IMR-90 (cell line): ENCODE measurements at regions not wholly inside any gene's neighbourhood (a gene's known extent, or its start where the extent isn't known, plus 50 kb on each side); places are given as distances from the start of the nearest gene placed in this dataset.

ENCODE experiments used
- ATAC-seq: fragments of 200-7000 bp; cut with Tn5 transposase; 2 replicates; pipeline ENCODE4 v1.9.1; 2020; ENCODE audit warnings: low read depth, mild to moderate bottlenecking, moderate library complexity
- BruUV-seq: library from RNA; stranded (reverse); fragments of 400-500 nt; replicated peaks from 2 replicates; lab custom pipeline; 2021; lab: Mats Ljungman, UMichigan
- CTCF ChIA-PET: fragments of 300-600 bp; formaldehyde crosslinking; extraction: SDS; loops from one replicate; lab custom pipeline; 2021; ENCODE audit warnings: antibody characterized with exemption; lab: Yijun Ruan, JAX
- POLR2A ChIA-PET: fragments of 300-600 bp; sonication (Branson Sonifier 250); formaldehyde crosslinking; loops from one replicate; lab custom pipeline; 2022; ENCODE audit warnings: antibody characterized with exemption; ENCODE audit not compliant: unreplicated experiment; lab: Charles Lee
- DNase-seq: peaks from one replicate; pipeline ENCODE4 v3.0.0; 2013
- H2AFZ ChIP-seq: replicated peaks from 2 replicates; pipeline ENCODE3; 2013; ENCODE audit warnings: low read length, mild to moderate bottlenecking; ENCODE audit not compliant: poor library complexity
- H2AK5ac ChIP-seq: 2 replicates; pipeline ENCODE4 v1.6.1; 2013; ENCODE audit warnings: low read depth, low read length, inconsistent platforms
- H2AK9ac ChIP-seq: replicated peaks from 2 replicates; pipeline ENCODE3; 2013; ENCODE audit warnings: mild to moderate bottlenecking, low read depth, low read length, moderate library complexity; ENCODE audit not compliant: poor library complexity
- H2BK120ac ChIP-seq: 2 replicates; pipeline ENCODE4 v1.6.1; 2013; ENCODE audit warnings: low read depth, low read length, inconsistent platforms
- H2BK15ac ChIP-seq: 3 replicates; pipeline ENCODE4 v1.6.1; 2013; ENCODE audit warnings: low read depth, low read length, inconsistent platforms
- H2BK20ac ChIP-seq: 2 replicates; pipeline ENCODE4 v1.6.1; 2013; ENCODE audit warnings: low read depth, mild to moderate bottlenecking, inconsistent platforms, low read length, moderate library complexity
- H2BK5ac ChIP-seq: 2 replicates; pipeline ENCODE4 v1.6.1; 2013; ENCODE audit warnings: mild to moderate bottlenecking, low read depth, low read length, inconsistent platforms; ENCODE audit not compliant: poor library complexity, severe bottlenecking
- H3K14ac ChIP-seq: replicated peaks from 2 replicates; pipeline ENCODE4 v1.6.1; 2013; ENCODE audit warnings: low read depth, low read length, inconsistent platforms
- H3K18ac ChIP-seq: 2 replicates; pipeline ENCODE4 v1.6.1; 2013; ENCODE audit warnings: low read depth, low read length, control low read depth
- H3K23ac ChIP-seq: 2 replicates; pipeline ENCODE4 v1.6.1; 2013; ENCODE audit warnings: low read depth, low read length, inconsistent platforms
- H3K27ac ChIP-seq: 2 replicates; pipeline ENCODE4 v1.5.1; 2013; ENCODE audit warnings: mild to moderate bottlenecking, control low read depth, low read length; ENCODE audit not compliant: insufficient read depth
- H3K27me3 ChIP-seq: 2 replicates; pipeline ENCODE4 v1.6.1; 2013; ENCODE audit warnings: low read length; ENCODE audit not compliant: control insufficient read depth, insufficient read depth
- H3K36me3 ChIP-seq: 2 replicates; pipeline ENCODE4 v1.6.1; 2013; ENCODE audit warnings: low read length, mixed read lengths; ENCODE audit not compliant: control insufficient read depth, insufficient read depth
- H3K4ac ChIP-seq: 2 replicates; pipeline ENCODE4 v1.6.1; 2013; ENCODE audit warnings: low read depth, low read length, inconsistent platforms
- H3K4me1 ChIP-seq: 2 replicates; pipeline ENCODE4 v1.6.1; 2013; ENCODE audit warnings: low read length, mixed read lengths; ENCODE audit not compliant: control insufficient read depth, insufficient read depth
- H3K4me2 ChIP-seq: 2 replicates; pipeline ENCODE4 v1.6.1; 2013; ENCODE audit warnings: low read depth, mild to moderate bottlenecking, control low read depth, low read length, moderate library complexity
- H3K4me3 ChIP-seq: 2 replicates; pipeline ENCODE4 v1.5.1; 2013; ENCODE audit warnings: low read depth, mild to moderate bottlenecking, control low read depth, low read length, moderate library complexity; ENCODE audit not compliant: insufficient read depth
- H3K56ac ChIP-seq: 2 replicates; pipeline ENCODE4 v1.6.1; 2013; ENCODE audit warnings: low read length, inconsistent platforms; ENCODE audit not compliant: insufficient read depth; ENCODE audit errors: extremely low read depth
- H3K79me1 ChIP-seq, 2 experiments: 2 replicates each; pipeline ENCODE4 v1.6.1; 2013; ENCODE audit warnings: low read length in 2 of 2, inconsistent platforms in 1 of 2, low read depth in 1 of 2
- H3K9ac ChIP-seq: 2 replicates; pipeline ENCODE4 v1.6.1; 2013; ENCODE audit warnings: low read depth, low read length, control low read depth
- H3K9me1 ChIP-seq: 2 replicates; pipeline ENCODE4 v1.6.1; 2013; ENCODE audit warnings: low read length, inconsistent platforms; ENCODE audit not compliant: insufficient read depth
- H3K9me3 ChIP-seq: 2 replicates; pipeline ENCODE4 v1.6.1; 2013; ENCODE audit warnings: low read length; ENCODE audit not compliant: control insufficient read depth, insufficient read depth
- H4K20me1 ChIP-seq: 2 replicates; pipeline ENCODE4 v1.6.1; 2013; ENCODE audit warnings: low read length, inconsistent platforms; ENCODE audit not compliant: insufficient read depth
- H4K5ac ChIP-seq: 2 replicates; pipeline ENCODE4 v1.6.1; 2013; ENCODE audit warnings: mild to moderate bottlenecking, low read depth, low read length, control low read depth
- H4K8ac ChIP-seq, 2 experiments: 2 replicates each; pipeline ENCODE4 v1.6.1; 2013; ENCODE audit warnings: low read depth in 2 of 2, low read length in 2 of 2, control low read depth in 1 of 2, inconsistent platforms in 1 of 2
- H4K91ac ChIP-seq: 2 replicates; pipeline ENCODE4 v1.6.1; 2013; ENCODE audit warnings: low read depth, low read length, inconsistent platforms; ENCODE audit not compliant: insufficient read depth
- BHLHE40 ChIP-seq: fragments of 150-350 bp; IDR thresholded peaks from 2 replicates; pipeline ENCODE4 v1.6.1; 2016; ENCODE audit warnings: mild to moderate bottlenecking, low read depth, low read length
- CEBPB ChIP-seq: IDR thresholded peaks from 2 replicates; pipeline ENCODE4 v1.6.1; 2012; ENCODE audit warnings: low read depth, low read length, improper control_type of control experiment
- CHD1 ChIP-seq: IDR thresholded peaks from 2 replicates; pipeline ENCODE4 v1.6.1; 2012; ENCODE audit warnings: low read depth, low read length, improper control_type of control experiment
- FOS ChIP-seq: fragments of 150-350 bp; IDR thresholded peaks from 2 replicates; pipeline ENCODE4 v1.6.1; 2016; ENCODE audit warnings: low read depth, low read length
- MAFK ChIP-seq: IDR thresholded peaks from 2 replicates; pipeline ENCODE4 v1.6.1; 2012; ENCODE audit warnings: low read depth, low read length, improper control_type of control experiment
- MAZ ChIP-seq: IDR thresholded peaks from 2 replicates; pipeline ENCODE4 v1.6.1; 2012; ENCODE audit warnings: low read depth, mild to moderate bottlenecking, low read length, improper control_type of control experiment, moderate library complexity, borderline replicate concordance
- MXI1 ChIP-seq: IDR thresholded peaks from 2 replicates; pipeline ENCODE4 v1.6.1; 2012; ENCODE audit warnings: low read depth, mild to moderate bottlenecking, low read length, moderate library complexity, borderline replicate concordance
- NFE2L2 ChIP-seq: fragments of 150-350 bp; IDR thresholded peaks from 2 replicates; pipeline ENCODE4 v1.6.1; 2016; ENCODE audit warnings: low read depth, mild to moderate bottlenecking, low read length
- POLR2A ChIP-seq: IDR thresholded peaks from 2 replicates; pipeline ENCODE4 v1.6.1; 2012; ENCODE audit warnings: mild to moderate bottlenecking, low read depth, low read length
- RAD21 ChIP-seq: IDR thresholded peaks from 2 replicates; pipeline ENCODE4 v1.6.1; 2012; ENCODE audit warnings: low read length, improper control_type of control experiment
- RCOR1 ChIP-seq: IDR thresholded peaks from 2 replicates; pipeline ENCODE4 v1.6.1; 2012; ENCODE audit warnings: mild to moderate bottlenecking, low read length, improper control_type of control experiment; ENCODE audit not compliant: insufficient replicate concordance
- RFX5 ChIP-seq: IDR thresholded peaks from 2 replicates; pipeline ENCODE4 v1.8.0; 2012; ENCODE audit warnings: low read depth, mild to moderate bottlenecking, low read length, moderate library complexity
- SMC3 ChIP-seq: fragments of 150-350 bp; IDR thresholded peaks from 2 replicates; pipeline ENCODE4 v1.6.1; 2016; ENCODE audit warnings: low read depth, mild to moderate bottlenecking, antibody characterized with exemption, low read length, moderate library complexity
- WGBS, 2 experiments: methylation state at CpG; one replicate each; pipeline versions ENCODE4 v1.1.5 to v1.1.7; 2013; ENCODE audit warnings: missing lambda C conversion rate in 2 of 2; ENCODE audit not compliant: insufficient read length in 1 of 2; ENCODE audit errors: extremely low coverage in 2 of 2; 5-methylcytosine and 5-hydroxymethylcytosine counted together
- dilution Hi-C: fragments of 300-500 bp; cut with HindIII; formaldehyde crosslinking; loops from one replicate; pipeline ENCODE4 v1.14.3; 2018; ENCODE audit warnings: low sequenced_read_pairs; ENCODE audit not compliant: unreplicated experiment
- in situ Hi-C: fragments of 300-500 bp; cut with MboI; formaldehyde crosslinking; loops from 3 replicates; pipeline ENCODE4 v1.14.3; 2019; ENCODE audit warnings: low sequenced_read_pairs, inconsistent platforms, mixed read lengths
- intact Hi-C: fragments of 100-400 bp; cut with micrococcal nuclease; formaldehyde crosslinking; loops from 2 replicates; pipeline ENCODE4 v1.10.0; 2022
- TF ChIP-seq, protein P1 (sequence below): conservative IDR thresholded peaks from 2 replicates; pipeline ENCODE4 v1.5.1; 2012; ENCODE audit warnings: mild to moderate bottlenecking, low read depth, low read length, improper control_type of control experiment
- TF ChIP-seq, protein P2 (sequence below): fragments of 150-350 bp; IDR thresholded peaks from 2 replicates; pipeline ENCODE4 v1.6.1; 2017; ENCODE audit warnings: mild to moderate bottlenecking, antibody characterized with exemption, low read length, low read depth
- TF ChIP-seq, protein P3 (sequence below): fragments of 150-350 bp; IDR thresholded peaks from 2 replicates; pipeline ENCODE4 v1.6.1; 2016; ENCODE audit warnings: low read depth, mild to moderate bottlenecking, low read length, moderate library complexity, borderline replicate concordance

DNA sequence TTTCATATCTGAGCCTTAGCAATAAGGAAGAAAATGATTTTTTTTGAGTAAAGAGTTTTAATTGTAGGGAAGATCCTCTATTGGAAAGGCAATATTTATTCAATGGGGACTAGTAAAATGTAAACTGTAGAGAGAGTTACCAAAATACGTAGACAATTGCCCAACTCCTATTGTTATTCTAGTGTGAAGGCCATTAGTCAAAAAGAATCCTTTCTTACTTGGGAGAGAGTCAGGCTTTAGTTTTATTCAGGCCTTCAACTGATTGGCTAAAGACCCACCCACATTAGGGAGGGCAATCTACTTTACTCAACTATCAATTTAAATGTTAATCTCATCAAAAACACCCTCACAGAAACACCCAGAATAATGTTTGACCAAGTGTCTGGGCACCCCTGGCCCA, 485.8 kb upstream of the ATXN7L3B start:
- no peaks in the 10 kb centered on the region for H3K9me1 ChIP-seq
- no peaks in the 10 kb centered on the region for H3K27me3 ChIP-seq
- no peaks in the 10 kb centered on the region for H3K79me1 ChIP-seq
- intact Hi-C loops: no loop called here
- H3K18ac ChIP-seq: no peak overlapping the region
- no peak overlapping the region for H2BK20ac ChIP-seq
- TF ChIP-seq CEBPB (no peak), NFE2L2 (no peak), FOS (no peak), RCOR1 (no peak), MAZ (no peak), MAFK (no peak), RFX5 (no peak), RAD21 (no peak), SMC3 (no peak), MXI1 (no peak), CHD1 (no peak), POLR2A (no peak), BHLHE40 (no peak)
- TF ChIP-seq, protein P1, sequence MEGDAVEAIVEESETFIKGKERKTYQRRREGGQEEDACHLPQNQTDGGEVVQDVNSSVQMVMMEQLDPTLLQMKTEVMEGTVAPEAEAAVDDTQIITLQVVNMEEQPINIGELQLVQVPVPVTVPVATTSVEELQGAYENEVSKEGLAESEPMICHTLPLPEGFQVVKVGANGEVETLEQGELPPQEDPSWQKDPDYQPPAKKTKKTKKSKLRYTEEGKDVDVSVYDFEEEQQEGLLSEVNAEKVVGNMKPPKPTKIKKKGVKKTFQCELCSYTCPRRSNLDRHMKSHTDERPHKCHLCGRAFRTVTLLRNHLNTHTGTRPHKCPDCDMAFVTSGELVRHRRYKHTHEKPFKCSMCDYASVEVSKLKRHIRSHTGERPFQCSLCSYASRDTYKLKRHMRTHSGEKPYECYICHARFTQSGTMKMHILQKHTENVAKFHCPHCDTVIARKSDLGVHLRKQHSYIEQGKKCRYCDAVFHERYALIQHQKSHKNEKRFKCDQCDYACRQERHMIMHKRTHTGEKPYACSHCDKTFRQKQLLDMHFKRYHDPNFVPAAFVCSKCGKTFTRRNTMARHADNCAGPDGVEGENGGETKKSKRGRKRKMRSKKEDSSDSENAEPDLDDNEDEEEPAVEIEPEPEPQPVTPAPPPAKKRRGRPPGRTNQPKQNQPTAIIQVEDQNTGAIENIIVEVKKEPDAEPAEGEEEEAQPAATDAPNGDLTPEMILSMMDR: no peak
- TF ChIP-seq, protein P2, sequence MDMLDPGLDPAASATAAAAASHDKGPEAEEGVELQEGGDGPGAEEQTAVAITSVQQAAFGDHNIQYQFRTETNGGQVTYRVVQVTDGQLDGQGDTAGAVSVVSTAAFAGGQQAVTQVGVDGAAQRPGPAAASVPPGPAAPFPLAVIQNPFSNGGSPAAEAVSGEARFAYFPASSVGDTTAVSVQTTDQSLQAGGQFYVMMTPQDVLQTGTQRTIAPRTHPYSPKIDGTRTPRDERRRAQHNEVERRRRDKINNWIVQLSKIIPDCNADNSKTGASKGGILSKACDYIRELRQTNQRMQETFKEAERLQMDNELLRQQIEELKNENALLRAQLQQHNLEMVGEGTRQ: no peak
- TF ChIP-seq, protein P3, sequence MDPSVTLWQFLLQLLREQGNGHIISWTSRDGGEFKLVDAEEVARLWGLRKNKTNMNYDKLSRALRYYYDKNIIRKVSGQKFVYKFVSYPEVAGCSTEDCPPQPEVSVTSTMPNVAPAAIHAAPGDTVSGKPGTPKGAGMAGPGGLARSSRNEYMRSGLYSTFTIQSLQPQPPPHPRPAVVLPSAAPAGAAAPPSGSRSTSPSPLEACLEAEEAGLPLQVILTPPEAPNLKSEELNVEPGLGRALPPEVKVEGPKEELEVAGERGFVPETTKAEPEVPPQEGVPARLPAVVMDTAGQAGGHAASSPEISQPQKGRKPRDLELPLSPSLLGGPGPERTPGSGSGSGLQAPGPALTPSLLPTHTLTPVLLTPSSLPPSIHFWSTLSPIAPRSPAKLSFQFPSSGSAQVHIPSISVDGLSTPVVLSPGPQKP: no peak
- no peak overlapping the region for H2BK5ac ChIP-seq
- H4K8ac ChIP-seq: no peak overlapping the region
- no peaks in the 10 kb centered on the region for H3K4me1 ChIP-seq
- DNase-seq: no peak
- CTCF ChIA-PET: no interaction called here
- H2AFZ ChIP-seq: no peak overlapping the region
- H3K36me3 ChIP-seq: no peaks in the 10 kb centered on the region
- H3K9ac ChIP-seq: no peak overlapping the region
- H2AK9ac ChIP-seq: no peak overlapping the region
- H4K91ac ChIP-seq: no peak overlapping the region
- H2AK5ac ChIP-seq: no peak overlapping the region
- no peaks in the 10 kb centered on the region for H4K20me1 ChIP-seq
- no peak overlapping the region for H3K23ac ChIP-seq
- no peak overlapping the region for H3K56ac ChIP-seq
- H4K5ac ChIP-seq: no peak overlapping the region
- in situ Hi-C loops: no loop called here
- H3K4me2 ChIP-seq: no peak overlapping the region
- H3K9me3 ChIP-seq: peaks cover 5% of the 10 kb centered on the region; the same call in 1 of the 2 replicates
- POLR2A ChIA-PET: no interaction called here
- no peak overlapping the region for H3K27ac ChIP-seq
- no TSS peak for BruUV-seq
- no peak overlapping the region for H3K14ac ChIP-seq
- dilution Hi-C loops: no loop called here
- H3K4me3 ChIP-seq: no peak overlapping the region
- H2BK15ac ChIP-seq: no peak overlapping the region
- WGBS, 2 experiments: no CpG with 5 or more reads among the region's 1 CpG
- ATAC-seq: no peak
- H2BK120ac ChIP-seq: no peak overlapping the region
- H3K4ac ChIP-seq: no peak overlapping the region
